Liver (tissue), 9 donors: ENCODE measurements at regions not wholly inside any gene's neighbourhood (a gene's known extent, or its start where the extent isn't known, plus 50 kb on each side); places are given as distances from the start of the nearest gene placed in this dataset. TPM values are rescaled to one million over a fixed set of nuclear protein-coding genes. Genes with fewer than 3 reads are reported as not detected.

ENCODE experiments used
- DNase-seq: peaks from one replicate; pipeline ENCODE4 v3.0.0-alpha.2; 2017; ENCODE audit warnings: low spot score
- H3K27ac ChIP-seq, 2 donors: one replicate each; pipeline ENCODE4 v1.7.0; 2013; ENCODE audit warnings: inconsistent platforms in 2 of 2, low read length in 2 of 2, control low read depth in 1 of 2, low read depth in 1 of 2, mild to moderate bottlenecking in 1 of 2
- H3K27me3 ChIP-seq, 4 donors: one replicate each; pipeline versions ENCODE4 v1.6.1 to v1.7.0; 2013; ENCODE audit warnings: low read length in 3 of 4, inconsistent platforms in 1 of 4, mild to moderate bottlenecking in 1 of 4, moderate library complexity in 1 of 4; ENCODE audit not compliant: control insufficient read depth in 4 of 4, insufficient read depth in 4 of 4
- H3K36me3 ChIP-seq, 4 donors: one replicate each; pipeline versions ENCODE4 v1.6.1 to v1.7.0; 2013; ENCODE audit warnings: low read length in 3 of 4, mild to moderate bottlenecking in 3 of 4, low read depth in 1 of 4, moderate library complexity in 1 of 4; ENCODE audit not compliant: control insufficient read depth in 4 of 4, insufficient read depth in 3 of 4
- H3K4me1 ChIP-seq, 4 donors: one replicate each; pipeline versions ENCODE4 v1.6.1 to v1.7.0; 2013; ENCODE audit warnings: low read length in 3 of 4, mild to moderate bottlenecking in 3 of 4, moderate library complexity in 1 of 4; ENCODE audit not compliant: control insufficient read depth in 4 of 4, insufficient read depth in 4 of 4
- H3K4me3 ChIP-seq, 3 donors: one replicate each; pipeline versions ENCODE4 v1.6.1 to v1.7.0; 2013; ENCODE audit warnings: low read length in 3 of 3, control low read depth in 1 of 3, low read depth in 1 of 3, mild to moderate bottlenecking in 1 of 3
- H3K9ac ChIP-seq, 2 donors: one replicate each; pipeline ENCODE4 v1.7.0; 2013; ENCODE audit warnings: low read length in 2 of 2, mild to moderate bottlenecking in 2 of 2, moderate library complexity in 2 of 2, control low read depth in 1 of 2, low read depth in 1 of 2
- H3K9me3 ChIP-seq, 4 donors: one replicate each; pipeline versions ENCODE4 v1.6.1 to v1.7.0; 2013; ENCODE audit warnings: low read length in 3 of 4; ENCODE audit not compliant: control insufficient read depth in 4 of 4
- EGR1 ChIP-seq, 2 donors: IDR thresholded peaks; 2 replicates each; pipeline ENCODE4 v1.6.1; 2016 to 2018; ENCODE audit warnings: antibody characterized with exemption in 2 of 2, low read depth in 2 of 2
- FOXA1 ChIP-seq: IDR thresholded peaks from 2 replicates; pipeline ENCODE4 v1.6.1; 2016; ENCODE audit warnings: antibody characterized with exemption
- HNF4A ChIP-seq, 2 donors: conservative IDR thresholded peaks; 2 replicates each; pipeline ENCODE4 v1.6.1; 2016; ENCODE audit warnings: antibody characterized with exemption in 2 of 2, mild to moderate bottlenecking in 2 of 2
- HNF4G ChIP-seq: IDR thresholded peaks from 2 replicates; pipeline ENCODE4 v1.6.1; 2016; ENCODE audit warnings: antibody characterized with exemption
- JUND ChIP-seq, 2 donors: IDR thresholded peaks; 2 replicates each; pipeline ENCODE4 v1.6.1; 2016; ENCODE audit warnings: antibody characterized with exemption in 2 of 2
- RAD21 ChIP-seq, 2 donors: IDR thresholded peaks; 2 replicates each; pipeline ENCODE4 v1.6.1; 2016; ENCODE audit warnings: antibody characterized with exemption in 2 of 2, mild to moderate bottlenecking in 2 of 2
- REST ChIP-seq: IDR thresholded peaks from 2 replicates; pipeline ENCODE4 v1.6.1; 2016; ENCODE audit warnings: antibody characterized with exemption, mild to moderate bottlenecking
- RXRA ChIP-seq, 2 donors: IDR thresholded peaks; 2 replicates each; pipeline ENCODE4 v1.6.1; 2017 to 2018; ENCODE audit warnings: antibody characterized with exemption in 2 of 2, mild to moderate bottlenecking in 1 of 2
- SP1 ChIP-seq: IDR thresholded peaks from 2 replicates; pipeline ENCODE4 v1.6.1; 2018; ENCODE audit warnings: antibody characterized with exemption, mild to moderate bottlenecking
- TAF1 ChIP-seq: conservative IDR thresholded peaks from 2 replicates; pipeline ENCODE4 v1.6.1; 2016; ENCODE audit warnings: antibody characterized with exemption, mild to moderate bottlenecking
- YY1 ChIP-seq: IDR thresholded peaks from 2 replicates; pipeline ENCODE4 v1.6.1; 2016; ENCODE audit warnings: antibody characterized with exemption, mild to moderate bottlenecking
- ZBTB33 ChIP-seq: IDR thresholded peaks from 2 replicates; pipeline ENCODE4 v1.6.1; 2016; ENCODE audit warnings: antibody characterized with exemption
- WGBS: extraction: QIAGEN DNeasy Blood & Tissue Kit; methylation state at CpG from one replicate; pipeline ENCODE4 v1.1.7; 2013; 5-methylcytosine and 5-hydroxymethylcytosine counted together
- small RNA-seq: library from RNA; depleted of rRNA; stranded (forward); fragments of <200 nt; gene quantifications from one replicate; pipeline ENCODE3, GENCODE V24; 2014
- TF ChIP-seq, protein P1 (sequence below): fragments of 150-350 bp; IDR thresholded peaks from 2 replicates; pipeline ENCODE4 v1.5.1; 2017; ENCODE audit warnings: improper control_type of control experiment, low read depth, low read length; ENCODE audit not compliant: missing input control
- donor health status: healthy.
- donor health status: healthy.
- donor health status: healthy.
- donor health status: healthy.
- donor health status: healthy.

DNA sequence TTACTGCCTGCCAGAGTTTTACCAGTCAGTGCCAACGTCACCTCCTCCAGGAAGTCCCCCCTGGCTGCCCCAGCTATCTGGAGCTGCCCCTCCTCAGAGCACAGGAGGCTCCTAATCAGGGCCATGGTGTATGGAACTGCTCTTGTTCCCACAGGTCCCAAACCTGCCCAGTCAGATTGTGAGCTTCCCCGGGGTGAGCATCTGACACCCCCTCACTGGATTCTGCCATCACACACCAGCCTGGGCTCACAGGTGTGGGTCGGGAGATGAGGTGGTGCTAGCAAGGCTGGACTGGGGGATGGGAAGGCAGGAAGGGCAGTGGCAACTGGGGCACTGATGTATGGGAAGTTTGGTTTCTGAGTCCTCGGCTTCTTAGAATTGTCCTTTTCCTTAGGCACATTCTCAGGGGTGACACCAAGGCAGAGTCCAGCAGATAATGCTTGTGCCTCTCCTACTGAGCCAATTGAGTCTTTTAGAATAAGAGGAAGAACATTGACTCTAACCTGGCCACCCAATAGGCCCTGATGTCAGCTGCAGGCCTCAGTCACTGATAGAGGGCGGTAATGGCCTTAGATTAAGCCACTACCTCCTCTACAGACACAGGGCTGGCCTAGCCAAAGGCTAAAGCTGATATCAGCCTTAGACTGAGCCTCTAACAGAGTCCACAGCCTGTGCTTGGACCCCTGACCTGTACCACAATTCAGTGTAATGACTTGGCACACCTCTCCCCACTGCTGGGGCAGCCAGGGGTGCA is 107.9 kb downstream of the WSCD1 start:
- TF ChIP-seq YY1 (no peak), HNF4G (no peak), HNF4A (conservative IDR thresholded peaks at IDR 0.05) (no peak), TAF1 (no peak), EGR1 (IDR thresholded peaks at IDR 0.05; ENCODE audit: low read depth in 2 of 2) (no peak), RAD21 (IDR thresholded peaks at IDR 0.05) (no peak), RXRA (IDR thresholded peaks at IDR 0.05) (no peak), JUND (IDR thresholded peaks at IDR 0.05) (no peak), ZBTB33 (no peak), SP1 (no peak), REST (no peak), FOXA1 (no peak)
- TF ChIP-seq, protein P1, sequence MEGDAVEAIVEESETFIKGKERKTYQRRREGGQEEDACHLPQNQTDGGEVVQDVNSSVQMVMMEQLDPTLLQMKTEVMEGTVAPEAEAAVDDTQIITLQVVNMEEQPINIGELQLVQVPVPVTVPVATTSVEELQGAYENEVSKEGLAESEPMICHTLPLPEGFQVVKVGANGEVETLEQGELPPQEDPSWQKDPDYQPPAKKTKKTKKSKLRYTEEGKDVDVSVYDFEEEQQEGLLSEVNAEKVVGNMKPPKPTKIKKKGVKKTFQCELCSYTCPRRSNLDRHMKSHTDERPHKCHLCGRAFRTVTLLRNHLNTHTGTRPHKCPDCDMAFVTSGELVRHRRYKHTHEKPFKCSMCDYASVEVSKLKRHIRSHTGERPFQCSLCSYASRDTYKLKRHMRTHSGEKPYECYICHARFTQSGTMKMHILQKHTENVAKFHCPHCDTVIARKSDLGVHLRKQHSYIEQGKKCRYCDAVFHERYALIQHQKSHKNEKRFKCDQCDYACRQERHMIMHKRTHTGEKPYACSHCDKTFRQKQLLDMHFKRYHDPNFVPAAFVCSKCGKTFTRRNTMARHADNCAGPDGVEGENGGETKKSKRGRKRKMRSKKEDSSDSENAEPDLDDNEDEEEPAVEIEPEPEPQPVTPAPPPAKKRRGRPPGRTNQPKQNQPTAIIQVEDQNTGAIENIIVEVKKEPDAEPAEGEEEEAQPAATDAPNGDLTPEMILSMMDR, result no peak
- DNase-seq, result no peak
- 73% methylated on average over 5 of the region's 5 CpGs for WGBS

More for the DNA sequence above, 107.9 kb downstream of the WSCD1 start:
- H3K9me3 ChIP-seq, result peaks cover 0 to 4% (median 0%) of the 10 kb centered on the region in 4 donors
- no peak overlapping the region for H3K4me3 ChIP-seq
- H3K36me3 ChIP-seq, result no peaks in the 10 kb centered on the region
- no peaks in the 10 kb centered on the region for H3K4me1 ChIP-seq
- peak overlapping the region in 1 of 2 donors; percentile 14 for H3K27ac ChIP-seq
- no peaks in the 10 kb centered on the region for H3K27me3 ChIP-seq
- no peak overlapping the region for H3K9ac ChIP-seq

Small RNA genes lying in the stretch of these regions (small RNA-seq; reads per million reads assigned to genes)
- not detected for gene RNU6-1264P
